NCI-H226 (cell line): ENCODE measurements at regions not wholly inside any gene's neighbourhood (a gene's known extent, or its start where the extent isn't known, plus 50 kb on each side); places are given as distances from the start of the nearest gene placed in this dataset.
A peak's percentile ranks its signal among the peaks of the same experiment; 100 is the strongest.
"Not testable (repeated sequence)": the region's sequence is repeated elsewhere in the genome, so short reads cannot be mapped to it uniquely, and the experiment has no call there.

ENCODE experiments used
- DNase-seq: peaks from one replicate; pipeline ENCODE4 v3.0.0-alpha.2; 2015

GRCh38 chr3:170701696-170702678 is 116.1 kb upstream of the SLC7A14 start:
- DNase-seq = no peak

- DNase-seq = no peak
These were observed 114.2 kb upstream of the SLC7A14 start for GRCh38 chr3:170700054-170700404.

GRCh38 chr3:170699158-170700053 is 113.5 kb upstream of the SLC7A14 start:
- no peak for DNase-seq

- DNase-seq = peak; percentile 47
These were observed 112.0 kb upstream of the SLC7A14 start for GRCh38 chr3:170697908-170698307.

GRCh38 chr3:170697131-170697530 is 111.3 kb upstream of the SLC7A14 start:
- DNase-seq = no peak

- no peak for DNase-seq
These were observed 109.7 kb upstream of the SLC7A14 start for GRCh38 chr3:170695486-170696064.

- DNase-seq = no peak
These were observed 106.8 kb upstream of the SLC7A14 start for GRCh38 chr3:170692720-170693119.

- no peak for DNase-seq
These were observed 104.7 kb upstream of the SLC7A14 start for GRCh38 chr3:170690661-170690981.

- peak; percentile 26 for DNase-seq
These were observed 104.2 kb upstream of the SLC7A14 start for GRCh38 chr3:170689893-170690660.

GRCh38 chr3:170689296-170689829 is 103.5 kb upstream of the SLC7A14 start:
- DNase-seq = peak; percentile 82

- not testable (repeated sequence) for DNase-seq
These were observed 102.3 kb upstream of the SLC7A14 start for GRCh38 chr3:170688222-170688621.

GRCh38 chr3:170680593-170680992 is 94.7 kb upstream of the SLC7A14 start:
- no peak for DNase-seq

GRCh38 chr3:170679190-170679589 is 93.3 kb upstream of the SLC7A14 start:
- DNase-seq = no peak

- DNase-seq = no peak
These were observed 84.6 kb upstream of the SLC7A14 start for GRCh38 chr3:170670504-170670903.

- not testable (repeated sequence) for DNase-seq
These were observed 77.1 kb upstream of the SLC7A14 start for GRCh38 chr3:170662986-170663385.

- no peak for DNase-seq
These were observed 74.3 kb upstream of the SLC7A14 start for GRCh38 chr3:170660139-170660538.

GRCh38 chr3:170657312-170657711 is 71.4 kb upstream of the SLC7A14 start:
- no peak for DNase-seq

- no peak for DNase-seq
These were observed 70.4 kb upstream of the SLC7A14 start for GRCh38 chr3:170656284-170656683.

GRCh38 chr3:170653801-170654200 is 67.9 kb upstream of the SLC7A14 start:
- no peak for DNase-seq

- DNase-seq = no peak
These were observed 65.5 kb upstream of the SLC7A14 start for GRCh38 chr3:170651260-170651845.

GRCh38 chr3:170650557-170650956 is 64.7 kb upstream of the SLC7A14 start:
- not testable (repeated sequence) for DNase-seq

GRCh38 chr3:170644711-170645110 is 58.8 kb upstream of the SLC7A14 start:
- no peak for DNase-seq
